ENCODE measurements at regions not wholly inside any gene's neighbourhood (a gene's known extent, or its start where the extent isn't known, plus 50 kb on each side); places are given as distances from the start of the nearest gene placed in this dataset.

- TF ChIP-seq CSRNP3 (CRISPR knock-in tag; IDR thresholded peaks at IDR 0.05): no peak
- TF ChIP-seq ESRRG (CRISPR knock-in tag; IDR thresholded peaks at IDR 0.05): no peak
- no peak for TF ChIP-seq ARNTL (CRISPR knock-in tag; IDR thresholded peaks at IDR 0.05; ENCODE audit: borderline replicate concordance, low read depth)
- no peak for TF ChIP-seq ISL1 (CRISPR knock-in tag; IDR thresholded peaks at IDR 0.05)
- TF ChIP-seq OSR1 (CRISPR knock-in tag; IDR thresholded peaks at IDR 0.05): no peak
Observed at GRCh38 chr2:16118611-16119590, 178.6 kb downstream of the MYCN start (continued).

DNA sequence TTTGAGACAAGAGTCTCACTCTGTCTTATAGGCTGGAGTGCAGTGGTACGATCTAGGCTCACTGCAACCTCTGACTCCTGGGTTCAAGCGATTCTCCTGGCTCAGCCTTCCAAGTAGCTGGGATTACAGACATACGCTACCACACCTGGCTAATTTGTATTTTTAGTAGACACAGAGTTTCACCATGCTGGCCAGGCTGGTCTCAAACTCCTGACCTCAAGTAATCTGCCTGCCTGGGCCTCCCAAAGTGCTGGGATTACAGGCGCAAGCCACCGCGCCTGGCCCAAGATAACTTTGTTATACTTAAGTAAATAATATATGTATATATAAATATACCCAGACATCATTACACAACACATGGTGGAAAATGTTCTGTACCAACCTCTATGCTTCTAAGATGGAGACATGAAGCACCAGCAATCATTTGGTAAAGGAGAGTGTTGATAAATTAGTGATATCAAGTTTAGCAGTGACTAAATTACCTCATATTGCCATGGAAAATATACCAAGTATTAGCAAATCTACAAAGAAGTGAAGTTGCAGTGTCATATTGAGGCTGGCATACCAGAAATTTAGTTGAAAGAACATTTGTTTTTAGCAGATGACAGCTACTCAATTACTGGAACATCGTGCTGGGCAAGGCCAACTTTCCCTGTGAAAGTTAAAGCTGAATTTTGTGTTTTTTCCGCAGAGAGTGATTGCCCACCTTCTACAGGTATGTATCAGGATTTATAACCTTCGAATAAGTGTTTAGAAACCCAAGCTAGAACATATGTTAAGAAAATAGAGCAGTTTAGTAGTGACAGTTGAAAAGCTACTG lies 177.7 kb downstream of the MYCN start:
- no peak for ATAC-seq

DNA sequence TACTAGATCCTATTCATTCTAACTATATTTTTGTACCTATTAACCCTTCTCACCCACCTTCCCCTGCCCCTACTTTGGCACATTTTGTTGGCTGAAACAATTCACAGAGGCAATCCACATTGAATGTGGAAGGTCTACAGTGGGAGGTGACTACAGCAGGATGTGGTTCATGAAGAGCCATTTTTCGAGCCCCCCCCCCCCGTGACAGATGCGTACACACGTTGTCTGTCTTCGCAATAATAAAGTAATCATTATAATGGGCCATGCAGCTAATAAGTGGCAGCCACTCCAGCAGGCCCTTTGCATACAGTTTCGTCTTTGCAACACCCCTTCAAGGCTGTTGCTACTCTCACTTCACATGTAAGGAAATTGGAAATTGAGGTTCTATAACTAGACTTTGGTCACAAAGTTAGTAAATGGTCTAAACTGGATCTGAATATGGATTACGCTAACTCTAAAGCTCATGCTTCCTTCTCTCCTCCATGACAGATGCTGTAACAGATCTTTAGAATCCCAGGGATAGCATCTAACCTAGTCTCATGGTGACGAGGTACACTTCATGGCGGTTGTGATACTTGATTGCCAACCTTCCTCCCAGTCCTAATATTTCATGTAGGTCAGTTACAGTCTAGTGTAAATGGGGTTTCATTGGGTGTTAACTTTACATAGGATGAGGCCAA lies 176.8 kb downstream of the MYCN start:
- ATAC-seq: no peak
- TF ChIP-seq ESRRG (CRISPR knock-in tag; IDR thresholded peaks at IDR 0.05) (no peak), SNAI2 (CRISPR knock-in tag; IDR thresholded peaks at IDR 0.05) (no peak), CSDC2 (CRISPR knock-in tag; IDR thresholded peaks at IDR 0.05) (no peak), ISL1 (CRISPR knock-in tag; IDR thresholded peaks at IDR 0.05) (no peak), CSRNP3 (CRISPR knock-in tag; IDR thresholded peaks at IDR 0.05) (no peak), TCF4 (CRISPR knock-in tag; IDR thresholded peaks at IDR 0.05; ENCODE audit: borderline replicate concordance) (no peak), PATZ1 (CRISPR knock-in tag; IDR thresholded peaks at IDR 0.05; ENCODE audit: borderline replicate concordance) (no peak), ZNF70 (CRISPR knock-in tag; IDR thresholded peaks at IDR 0.05) (no peak), ZFP3 (CRISPR knock-in tag; IDR thresholded peaks at IDR 0.05) (no peak), PPARA (CRISPR knock-in tag; IDR thresholded peaks at IDR 0.05; ENCODE audit: borderline replicate concordance) (no peak), ZC3H10 (CRISPR knock-in tag; IDR thresholded peaks at IDR 0.05) (no peak), GLIS3 (CRISPR knock-in tag; IDR thresholded peaks at IDR 0.05) (no peak), OSR1 (CRISPR knock-in tag; IDR thresholded peaks at IDR 0.05) (no peak), TOX (CRISPR knock-in tag; IDR thresholded peaks at IDR 0.05; ENCODE audit: borderline replicate concordance) (no peak), ZNF565 (CRISPR knock-in tag; conservative IDR thresholded peaks at IDR 0.05; ENCODE audit: low read depth) (no peak), ARNTL (CRISPR knock-in tag; IDR thresholded peaks at IDR 0.05; ENCODE audit: borderline replicate concordance, low read depth) (no peak)
- TF ChIP-seq, protein P1, sequence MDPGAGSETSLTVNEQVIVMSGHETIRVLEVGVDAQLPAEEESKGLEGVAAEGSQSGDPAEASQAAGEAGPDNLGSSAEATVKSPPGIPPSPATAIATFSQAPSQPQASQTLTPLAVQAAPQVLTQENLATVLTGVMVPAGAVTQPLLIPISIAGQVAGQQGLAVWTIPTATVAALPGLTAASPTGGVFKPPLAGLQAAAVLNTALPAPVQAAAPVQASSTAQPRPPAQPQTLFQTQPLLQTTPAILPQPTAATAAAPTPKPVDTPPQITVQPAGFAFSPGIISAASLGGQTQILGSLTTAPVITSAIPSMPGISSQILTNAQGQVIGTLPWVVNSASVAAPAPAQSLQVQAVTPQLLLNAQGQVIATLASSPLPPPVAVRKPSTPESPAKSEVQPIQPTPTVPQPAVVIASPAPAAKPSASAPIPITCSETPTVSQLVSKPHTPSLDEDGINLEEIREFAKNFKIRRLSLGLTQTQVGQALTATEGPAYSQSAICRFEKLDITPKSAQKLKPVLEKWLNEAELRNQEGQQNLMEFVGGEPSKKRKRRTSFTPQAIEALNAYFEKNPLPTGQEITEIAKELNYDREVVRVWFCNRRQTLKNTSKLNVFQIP (CRISPR knock-in tag; IDR thresholded peaks at IDR 0.05; ENCODE audit: borderline replicate concordance, low read depth): no peak
- TF ChIP-seq, protein P2, sequence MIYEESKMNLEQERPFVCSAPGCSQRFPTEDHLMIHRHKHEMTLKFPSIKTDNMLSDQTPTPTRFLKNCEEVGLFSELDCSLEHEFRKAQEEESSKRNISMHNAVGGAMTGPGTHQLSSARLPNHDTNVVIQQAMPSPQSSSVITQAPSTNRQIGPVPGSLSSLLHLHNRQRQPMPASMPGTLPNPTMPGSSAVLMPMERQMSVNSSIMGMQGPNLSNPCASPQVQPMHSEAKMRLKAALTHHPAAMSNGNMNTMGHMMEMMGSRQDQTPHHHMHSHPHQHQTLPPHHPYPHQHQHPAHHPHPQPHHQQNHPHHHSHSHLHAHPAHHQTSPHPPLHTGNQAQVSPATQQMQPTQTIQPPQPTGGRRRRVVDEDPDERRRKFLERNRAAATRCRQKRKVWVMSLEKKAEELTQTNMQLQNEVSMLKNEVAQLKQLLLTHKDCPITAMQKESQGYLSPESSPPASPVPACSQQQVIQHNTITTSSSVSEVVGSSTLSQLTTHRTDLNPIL (CRISPR knock-in tag; IDR thresholded peaks at IDR 0.05; ENCODE audit: low read depth): no peak

More for the DNA sequence above, 177.7 kb downstream of the MYCN start:
- TF ChIP-seq PPARA (CRISPR knock-in tag; IDR thresholded peaks at IDR 0.05; ENCODE audit: borderline replicate concordance) (no peak), PATZ1 (CRISPR knock-in tag; IDR thresholded peaks at IDR 0.05; ENCODE audit: borderline replicate concordance) (no peak), CSDC2 (CRISPR knock-in tag; IDR thresholded peaks at IDR 0.05) (no peak)
- TF ChIP-seq, protein P2 (CRISPR knock-in tag; IDR thresholded peaks at IDR 0.05; ENCODE audit: low read depth): no peak
